ENCODE measurements at regions not wholly inside any gene's neighbourhood (a gene's known extent, or its start where the extent isn't known, plus 50 kb on each side); places are given as distances from the start of the nearest gene placed in this dataset.

DNA sequence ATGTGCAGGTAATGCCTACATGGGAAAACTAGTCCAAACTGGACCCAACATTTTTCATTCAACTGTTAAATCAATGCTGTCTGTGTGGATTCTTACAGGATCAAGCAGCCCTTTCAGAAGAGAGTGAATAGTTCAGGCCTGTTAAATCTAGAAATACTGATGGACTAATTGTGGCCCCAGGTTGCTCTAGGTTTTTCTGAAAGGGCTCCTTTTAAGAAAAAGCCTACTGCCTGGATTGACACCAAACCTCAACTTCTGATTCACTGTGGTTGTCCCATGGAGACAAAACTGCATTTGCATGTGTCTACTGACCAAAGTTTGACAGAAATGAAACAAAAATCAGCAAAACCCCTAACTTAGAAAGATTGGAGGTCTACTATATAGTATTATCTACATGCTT is 437.0 kb downstream of the KLF12 start:
- no peak for FAIRE-seq

DNA sequence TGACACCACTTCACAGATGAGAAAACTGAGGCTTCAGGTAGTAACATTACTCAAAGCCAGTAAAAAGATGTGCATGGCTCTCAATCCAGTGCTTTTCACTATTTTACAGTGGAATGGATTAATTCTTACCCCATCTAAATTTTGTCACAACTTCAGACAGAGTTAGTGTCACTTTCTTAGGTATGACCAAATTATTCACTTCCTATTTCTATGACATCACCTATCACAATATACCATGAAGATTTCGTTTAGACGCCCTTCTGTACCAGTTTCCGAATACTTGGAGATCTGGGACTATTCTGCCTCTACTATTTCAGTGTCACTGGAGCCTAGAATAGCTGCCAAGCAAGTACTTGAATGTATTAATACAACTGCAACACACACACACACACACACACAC is 437.5 kb downstream of the KLF12 start:
- no peak for FAIRE-seq

DNA sequence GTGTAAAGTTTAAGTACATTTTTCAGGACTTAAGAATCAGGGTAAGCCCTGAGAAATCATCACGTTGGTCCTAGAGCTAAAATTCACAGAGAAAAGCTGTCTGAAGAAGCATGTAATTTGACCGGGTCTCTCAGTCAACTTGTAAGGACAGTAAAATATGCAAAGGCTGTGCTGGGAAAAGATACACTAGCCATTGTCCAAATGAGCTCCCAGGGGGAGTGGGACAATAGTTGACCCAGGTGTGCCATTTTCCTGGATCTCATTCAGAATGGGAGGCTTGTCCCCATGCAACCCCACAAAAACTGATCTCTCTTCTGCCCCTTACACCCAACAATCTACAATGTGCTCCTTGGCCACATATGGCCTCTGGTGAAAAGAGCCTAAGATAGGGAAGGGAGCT is 437.9 kb downstream of the KLF12 start:
- FAIRE-seq, result no peak

DNA sequence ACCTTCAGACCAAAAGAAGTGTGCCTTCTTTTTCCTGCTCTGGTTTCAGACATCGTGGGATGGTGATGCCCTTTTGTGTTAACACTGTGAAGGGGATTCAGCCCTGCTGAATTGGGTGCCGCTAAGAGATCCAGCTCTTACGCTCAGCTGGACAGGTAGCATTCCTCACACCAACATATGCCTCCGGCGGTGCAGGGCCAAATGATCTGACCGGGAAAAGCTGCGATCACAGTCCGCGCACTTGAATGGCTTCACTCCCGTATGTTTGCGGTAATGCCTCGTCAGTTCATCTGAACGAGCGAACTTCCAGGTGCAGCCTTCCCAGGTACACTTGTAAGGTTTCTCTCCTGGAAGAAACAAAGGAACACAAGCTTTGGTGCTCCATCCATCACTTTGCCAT is 438.9 kb downstream of the KLF12 start:
- FAIRE-seq, result no peak

GRCh38 chr13:73693215-73693614 is 441.0 kb downstream of the KLF12 start:
- no peak for FAIRE-seq

GRCh38 chr13:73691891-73692290 is 442.3 kb downstream of the KLF12 start:
- FAIRE-seq, result no peak

DNA sequence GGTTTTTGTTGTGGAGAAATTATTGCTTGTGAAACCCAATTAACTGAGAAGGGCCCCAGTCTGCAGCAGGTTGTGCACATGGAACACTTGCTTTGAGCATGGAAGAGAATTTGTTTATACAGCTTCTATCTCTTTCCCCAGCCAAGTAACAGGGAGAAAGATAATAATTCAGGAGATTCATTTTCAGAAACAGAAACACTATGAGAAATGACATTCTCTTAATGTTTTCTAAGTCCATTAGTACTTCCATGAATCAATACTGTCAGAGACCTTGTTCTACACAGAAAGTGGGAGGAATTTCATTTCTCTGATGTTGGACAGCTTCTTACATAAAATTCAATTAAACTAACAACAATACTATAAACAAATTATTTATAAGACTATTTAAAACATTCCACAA is 446.3 kb downstream of the KLF12 start:
- FAIRE-seq, result no peak

- FAIRE-seq, result no peak
Observed at GRCh38 chr13:73687087-73687486, 447.1 kb downstream of the KLF12 start.

- FAIRE-seq, result no peak
Observed at GRCh38 chr13:73684750-73685149, 449.5 kb downstream of the KLF12 start.

DNA sequence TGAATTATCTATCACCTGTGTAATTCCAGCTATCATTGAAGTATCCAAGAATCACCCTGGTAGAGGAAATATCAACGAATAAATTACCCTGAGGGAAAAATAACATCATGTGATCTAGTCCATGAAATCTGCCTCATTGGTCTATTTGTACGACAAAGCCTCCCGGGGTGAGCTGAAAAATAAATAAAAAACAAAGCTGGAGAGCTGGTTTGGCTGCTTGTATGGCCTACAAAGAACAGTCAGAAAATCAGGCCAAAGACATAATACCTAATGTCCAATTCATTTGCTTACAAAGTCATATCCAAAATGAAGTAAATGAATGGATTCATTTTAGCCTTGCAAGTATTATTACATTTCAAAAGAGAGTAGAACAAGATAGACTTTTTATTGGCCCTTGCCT is 449.9 kb downstream of the KLF12 start:
- no peak for FAIRE-seq

- no peak for FAIRE-seq
Observed at GRCh38 chr13:73683746-73684145, 450.5 kb downstream of the KLF12 start.

GRCh38 chr13:73681779-73682178 is 452.4 kb downstream of the KLF12 start:
- no peak for FAIRE-seq

GRCh38 chr13:73681015-73681414 is 453.2 kb downstream of the KLF12 start:
- no peak for FAIRE-seq

DNA sequence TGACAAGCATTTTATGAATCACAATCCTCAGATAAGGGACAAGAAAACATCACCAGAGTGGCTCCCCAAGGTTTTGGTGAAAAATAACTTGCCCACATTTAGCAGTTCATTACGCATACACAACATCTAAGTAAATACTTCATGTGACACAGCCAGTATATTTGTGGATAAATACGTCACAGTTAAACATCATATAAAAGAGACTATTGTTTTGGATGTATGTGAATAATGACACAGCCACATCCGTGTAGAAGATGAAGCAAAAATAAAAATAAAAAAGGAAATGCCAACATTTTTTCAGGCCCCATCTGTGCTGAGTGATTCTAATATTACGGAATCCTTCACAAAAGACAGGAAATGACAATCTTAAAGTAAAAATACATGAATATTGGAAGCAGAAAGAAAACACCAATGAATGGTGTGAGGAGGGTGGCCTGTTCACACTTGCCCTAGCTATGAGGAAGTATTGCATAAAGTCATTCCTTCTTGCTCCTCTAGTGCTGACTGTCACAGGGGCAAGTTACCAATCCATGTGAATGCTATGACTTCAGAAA is 457.1 kb downstream of the KLF12 start:
- no peak for FAIRE-seq

- no peak for FAIRE-seq
Observed at GRCh38 chr13:73676550-73677047, 457.6 kb downstream of the KLF12 start.

DNA sequence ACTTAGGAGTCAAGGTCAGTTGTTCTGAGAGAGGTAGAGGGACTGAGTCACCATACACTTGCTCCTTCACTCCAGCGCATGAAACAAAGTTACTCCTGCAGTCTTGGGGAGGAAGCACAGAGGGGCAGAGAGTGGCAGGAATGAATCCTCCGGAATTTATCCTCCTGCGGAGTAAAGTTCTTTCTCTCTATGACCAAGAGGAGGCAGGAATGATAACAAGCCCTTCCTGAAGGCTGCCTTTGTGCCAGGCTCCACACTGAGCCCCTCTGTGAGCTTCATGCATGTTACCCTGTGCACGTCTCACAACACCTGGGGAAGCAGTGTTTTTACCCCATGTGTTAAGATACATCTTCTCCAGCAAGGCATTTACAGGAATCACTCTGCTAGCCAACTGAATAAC is 458.4 kb downstream of the KLF12 start:
- no peak for FAIRE-seq

DNA sequence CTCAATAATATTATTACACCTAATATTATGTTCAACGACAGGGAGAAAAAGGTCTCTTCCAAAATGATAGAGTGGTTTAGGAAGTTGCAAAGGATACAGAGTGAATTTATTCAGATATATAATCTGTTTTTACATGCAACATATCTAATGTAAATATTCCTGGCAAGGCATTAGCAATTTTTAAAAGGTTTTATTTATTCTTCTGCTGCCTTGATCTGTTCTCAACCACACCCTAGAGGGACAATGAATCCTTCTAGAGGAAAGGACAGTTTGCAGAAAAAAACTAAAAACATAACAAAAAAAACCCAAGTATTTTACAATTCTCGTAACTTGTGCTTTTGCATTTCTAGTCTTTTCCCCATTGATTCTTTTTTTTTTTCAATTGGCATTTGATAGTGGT is 459.6 kb downstream of the KLF12 start:
- no peak for FAIRE-seq

- no peak for FAIRE-seq
Observed at GRCh38 chr13:73673931-73674330, 460.3 kb downstream of the KLF12 start.

GRCh38 chr13:73672492-73672891 is 461.7 kb downstream of the KLF12 start:
- no peak for FAIRE-seq

DNA sequence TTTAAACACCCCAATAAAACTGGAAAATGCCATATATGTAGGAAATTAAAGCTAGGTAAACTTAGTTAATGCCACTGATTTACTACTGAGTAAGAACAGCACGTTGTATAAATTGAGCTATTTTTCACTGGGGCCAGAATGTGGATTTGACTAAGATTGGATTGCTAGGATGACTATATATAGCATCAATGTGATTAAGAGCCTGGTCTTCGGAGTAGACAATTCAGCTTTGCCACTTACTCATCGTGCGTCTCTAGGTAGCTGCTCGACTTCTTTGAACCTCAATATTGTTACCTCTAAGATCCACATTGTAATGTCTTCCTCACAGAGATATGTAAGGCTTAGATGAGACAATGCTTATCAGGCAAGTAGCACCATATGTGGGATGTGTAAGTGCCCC is 462.5 kb downstream of the KLF12 start:
- FAIRE-seq, result no peak

- FAIRE-seq, result no peak
Observed at GRCh38 chr13:73671011-73671410, 463.2 kb downstream of the KLF12 start.

DNA sequence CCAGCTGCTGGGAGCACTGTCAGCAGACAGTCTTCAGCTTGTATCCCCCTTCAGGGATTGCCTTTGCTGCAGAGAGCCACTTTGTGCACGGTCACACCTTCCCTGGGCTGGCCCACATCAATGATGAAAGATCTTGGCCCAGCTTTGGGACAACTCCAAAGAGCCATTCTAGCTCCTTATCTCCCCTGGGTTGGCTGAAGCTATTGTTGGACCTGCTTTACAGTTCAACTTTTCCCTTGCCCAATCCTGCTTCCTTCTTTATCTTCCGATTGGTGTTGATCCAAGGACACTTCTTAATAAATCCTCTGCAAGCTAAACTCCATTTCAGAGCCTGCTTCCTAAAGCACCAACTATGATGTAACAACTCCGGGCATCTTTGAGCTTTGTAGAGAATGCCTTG is 466.4 kb downstream of the KLF12 start:
- no peak for FAIRE-seq

- no peak for FAIRE-seq
Observed at GRCh38 chr13:73665261-73665660, 468.9 kb downstream of the KLF12 start.

- FAIRE-seq, result no peak
Observed at GRCh38 chr13:73664851-73665250, 469.4 kb downstream of the KLF12 start.

DNA sequence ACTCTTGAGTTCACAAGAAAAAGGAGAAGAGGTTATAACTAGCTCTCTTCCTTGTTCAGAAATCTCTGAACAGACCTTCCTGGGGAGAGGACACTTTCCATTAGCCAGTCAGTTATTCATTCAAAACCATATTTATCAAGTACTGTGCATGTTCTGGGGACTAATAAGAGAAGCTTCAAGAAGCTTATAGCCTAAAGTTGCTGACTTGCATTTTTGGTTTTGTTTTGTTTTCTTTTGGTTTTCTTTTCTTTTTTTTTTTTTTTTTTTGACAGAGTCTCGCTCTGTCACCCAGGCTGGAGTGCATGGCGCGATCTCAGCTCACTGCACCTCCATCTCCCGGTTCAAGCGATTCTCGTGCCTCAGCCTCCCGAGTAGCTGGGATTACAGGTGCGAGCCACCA is 471.4 kb downstream of the KLF12 start:
- no peak for FAIRE-seq
